Type B pancreatic cell (in vitro differentiated cells): ENCODE measurements at regions not wholly inside any gene's neighbourhood (a gene's known extent, or its start where the extent isn't known, plus 50 kb on each side); places are given as distances from the start of the nearest gene placed in this dataset.
A peak's percentile ranks its signal among the peaks of the same experiment; 100 is the strongest.

Source experiments
- DNase-seq: peaks from one replicate; pipeline ENCODE4 v3.0.0; 2021; ENCODE audit warnings: mixed read lengths; ENCODE audit not compliant: unreplicated experiment; ENCODE audit errors: extremely low spot score
- H3K27ac Mint-ChIP-seq: 2 replicates; pipeline ENCODE4 v1.8.0; 2021; ENCODE audit warnings: mild to moderate bottlenecking, mixed read lengths
- H3K27me3 Mint-ChIP-seq: 2 replicates; pipeline ENCODE4 v1.8.0; 2021; ENCODE audit warnings: mixed read lengths
- H3K36me3 Mint-ChIP-seq: 2 replicates; pipeline ENCODE4 v1.8.0; 2021; ENCODE audit warnings: mixed read lengths
- H3K4me1 Mint-ChIP-seq: one replicate; pipeline ENCODE4 v1.8.0; 2021; ENCODE audit warnings: mixed read lengths; ENCODE audit not compliant: unreplicated experiment
- H3K4me3 Mint-ChIP-seq: 2 replicates; pipeline ENCODE4 v1.8.0; 2021; ENCODE audit warnings: mild to moderate bottlenecking, mixed read lengths
- H3K9me3 Mint-ChIP-seq: 2 replicates; pipeline ENCODE4 v1.8.0; 2021; ENCODE audit warnings: mixed read lengths
- CTCF ChIP-seq: fragments of 200-600 bp; sonication (generic); conservative IDR thresholded peaks from 2 replicates; pipeline ENCODE4 v1.5.0; 2021; ENCODE audit warnings: antibody characterized with exemption, mild to moderate bottlenecking

GRCh38 chr19:30718707-30719106 lies 346.5 kb downstream of the ZNF536 start:
- Mint-ChIP-seq H3K27me3 (peaks cover 40% of the 10 kb centered on the region), H3K9me3 (no peaks in the 10 kb centered on the region), H3K4me3 (peak overlapping the region; percentile 84), H3K4me1 (peaks cover 33% of the 10 kb centered on the region), H3K27ac (peak overlapping the region; percentile 72), H3K36me3 (no peaks in the 10 kb centered on the region)
- no peak for TF ChIP-seq CTCF
- DNase-seq: no peak

GRCh38 chr19:30718014-30718413 lies 345.8 kb downstream of the ZNF536 start:
- no peaks in the 10 kb centered on the region for H3K9me3 Mint-ChIP-seq
- DNase-seq: no peak
- H3K36me3 Mint-ChIP-seq: no peaks in the 10 kb centered on the region
- TF ChIP-seq CTCF: no peak
- peaks cover 38% of the 10 kb centered on the region for H3K27me3 Mint-ChIP-seq
- H3K27ac Mint-ChIP-seq: no peak overlapping the region
- H3K4me1 Mint-ChIP-seq: peaks cover 32% of the 10 kb centered on the region
- peak overlapping the region; percentile 43 for H3K4me3 Mint-ChIP-seq

GRCh38 chr19:30717381-30717780 lies 345.2 kb downstream of the ZNF536 start:
- H3K9me3 Mint-ChIP-seq: no peaks in the 10 kb centered on the region
- TF ChIP-seq CTCF: no peak
- H3K27ac Mint-ChIP-seq: no peak overlapping the region
- no peaks in the 10 kb centered on the region for H3K36me3 Mint-ChIP-seq
- H3K4me3 Mint-ChIP-seq: no peak overlapping the region
- DNase-seq: no peak
- peaks cover 38% of the 10 kb centered on the region for H3K27me3 Mint-ChIP-seq
- H3K4me1 Mint-ChIP-seq: peaks cover 32% of the 10 kb centered on the region

- Mint-ChIP-seq H3K27ac (no peak overlapping the region), H3K4me1 (peaks cover 34% of the 10 kb centered on the region), H3K9me3 (no peaks in the 10 kb centered on the region), H3K36me3 (no peaks in the 10 kb centered on the region), H3K27me3 (peaks cover 49% of the 10 kb centered on the region), H3K4me3 (no peak overlapping the region)
- TF ChIP-seq CTCF: no peak
- DNase-seq: no peak
These were observed 340.5 kb downstream of the ZNF536 start for GRCh38 chr19:30712431-30713337.

GRCh38 chr19:30711826-30712225 lies 339.6 kb downstream of the ZNF536 start:
- H3K9me3 Mint-ChIP-seq: no peaks in the 10 kb centered on the region

More at GRCh38 chr19:30711826-30712225, 339.6 kb downstream of the ZNF536 start:
- H3K27ac Mint-ChIP-seq: no peak overlapping the region
- H3K27me3 Mint-ChIP-seq: peaks cover 50% of the 10 kb centered on the region
- no peaks in the 10 kb centered on the region for H3K36me3 Mint-ChIP-seq
- no peak for DNase-seq
- no peak for TF ChIP-seq CTCF
- H3K4me1 Mint-ChIP-seq: peaks cover 33% of the 10 kb centered on the region
- H3K4me3 Mint-ChIP-seq: no peak overlapping the region
